ENCODE measurements at regions not wholly inside any gene's neighbourhood (a gene's known extent, or its start where the extent isn't known, plus 50 kb on each side); places are given as distances from the start of the nearest gene placed in this dataset.

DNA sequence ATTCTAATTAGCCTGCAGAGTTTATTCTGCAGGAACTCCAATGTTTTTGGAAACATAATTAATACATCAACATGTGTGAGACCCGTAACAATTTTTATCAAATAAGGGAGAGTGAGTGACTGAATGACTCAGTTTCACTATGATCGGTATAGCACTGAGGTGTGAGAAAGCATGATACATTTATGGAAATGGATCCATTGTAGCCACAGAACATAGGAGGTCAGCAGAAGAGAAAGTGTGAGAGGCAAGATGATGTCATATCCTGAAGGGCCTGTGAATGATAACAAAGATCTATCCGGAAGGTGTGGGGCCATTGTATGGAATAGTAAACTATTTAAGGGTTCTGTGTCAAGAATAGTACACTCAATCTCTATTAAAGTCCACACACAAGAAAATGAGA is 1406.1 kb upstream of the TENM4 start:
- in situ Hi-C loops (cut with HindIII; ENCODE audit: low pct_unique_long_range_greater_than_20kb, low sequenced_read_pairs): no loop called here
- TF ChIP-seq SIN3A (IDR thresholded peaks at IDR 0.05; ENCODE audit: borderline replicate concordance, insufficient read depth, low read depth, low read length) (no peak), TCF7L2 (IDR thresholded peaks at IDR 0.05; ENCODE audit: low read depth, low read length) (no peak), POLR2AphosphoS5 (IDR thresholded peaks at IDR 0.05; ENCODE audit: low read depth, low read length) (no peak)
- TF ChIP-seq, protein P1, sequence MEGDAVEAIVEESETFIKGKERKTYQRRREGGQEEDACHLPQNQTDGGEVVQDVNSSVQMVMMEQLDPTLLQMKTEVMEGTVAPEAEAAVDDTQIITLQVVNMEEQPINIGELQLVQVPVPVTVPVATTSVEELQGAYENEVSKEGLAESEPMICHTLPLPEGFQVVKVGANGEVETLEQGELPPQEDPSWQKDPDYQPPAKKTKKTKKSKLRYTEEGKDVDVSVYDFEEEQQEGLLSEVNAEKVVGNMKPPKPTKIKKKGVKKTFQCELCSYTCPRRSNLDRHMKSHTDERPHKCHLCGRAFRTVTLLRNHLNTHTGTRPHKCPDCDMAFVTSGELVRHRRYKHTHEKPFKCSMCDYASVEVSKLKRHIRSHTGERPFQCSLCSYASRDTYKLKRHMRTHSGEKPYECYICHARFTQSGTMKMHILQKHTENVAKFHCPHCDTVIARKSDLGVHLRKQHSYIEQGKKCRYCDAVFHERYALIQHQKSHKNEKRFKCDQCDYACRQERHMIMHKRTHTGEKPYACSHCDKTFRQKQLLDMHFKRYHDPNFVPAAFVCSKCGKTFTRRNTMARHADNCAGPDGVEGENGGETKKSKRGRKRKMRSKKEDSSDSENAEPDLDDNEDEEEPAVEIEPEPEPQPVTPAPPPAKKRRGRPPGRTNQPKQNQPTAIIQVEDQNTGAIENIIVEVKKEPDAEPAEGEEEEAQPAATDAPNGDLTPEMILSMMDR (IDR thresholded peaks at IDR 0.05): no peak
- TF ChIP-seq, protein P2, sequence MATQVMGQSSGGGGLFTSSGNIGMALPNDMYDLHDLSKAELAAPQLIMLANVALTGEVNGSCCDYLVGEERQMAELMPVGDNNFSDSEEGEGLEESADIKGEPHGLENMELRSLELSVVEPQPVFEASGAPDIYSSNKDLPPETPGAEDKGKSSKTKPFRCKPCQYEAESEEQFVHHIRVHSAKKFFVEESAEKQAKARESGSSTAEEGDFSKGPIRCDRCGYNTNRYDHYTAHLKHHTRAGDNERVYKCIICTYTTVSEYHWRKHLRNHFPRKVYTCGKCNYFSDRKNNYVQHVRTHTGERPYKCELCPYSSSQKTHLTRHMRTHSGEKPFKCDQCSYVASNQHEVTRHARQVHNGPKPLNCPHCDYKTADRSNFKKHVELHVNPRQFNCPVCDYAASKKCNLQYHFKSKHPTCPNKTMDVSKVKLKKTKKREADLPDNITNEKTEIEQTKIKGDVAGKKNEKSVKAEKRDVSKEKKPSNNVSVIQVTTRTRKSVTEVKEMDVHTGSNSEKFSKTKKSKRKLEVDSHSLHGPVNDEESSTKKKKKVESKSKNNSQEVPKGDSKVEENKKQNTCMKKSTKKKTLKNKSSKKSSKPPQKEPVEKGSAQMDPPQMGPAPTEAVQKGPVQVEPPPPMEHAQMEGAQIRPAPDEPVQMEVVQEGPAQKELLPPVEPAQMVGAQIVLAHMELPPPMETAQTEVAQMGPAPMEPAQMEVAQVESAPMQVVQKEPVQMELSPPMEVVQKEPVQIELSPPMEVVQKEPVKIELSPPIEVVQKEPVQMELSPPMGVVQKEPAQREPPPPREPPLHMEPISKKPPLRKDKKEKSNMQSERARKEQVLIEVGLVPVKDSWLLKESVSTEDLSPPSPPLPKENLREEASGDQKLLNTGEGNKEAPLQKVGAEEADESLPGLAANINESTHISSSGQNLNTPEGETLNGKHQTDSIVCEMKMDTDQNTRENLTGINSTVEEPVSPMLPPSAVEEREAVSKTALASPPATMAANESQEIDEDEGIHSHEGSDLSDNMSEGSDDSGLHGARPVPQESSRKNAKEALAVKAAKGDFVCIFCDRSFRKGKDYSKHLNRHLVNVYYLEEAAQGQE (IDR thresholded peaks at IDR 0.05; ENCODE audit: insufficient read depth in 1 of 2, low read depth in 2 of 2, low read length in 1 of 2): no peak
- no peaks in the 10 kb centered on the region for H3K27me3 ChIP-seq (ENCODE audit: control insufficient read depth, insufficient read depth, low read length)
- no peaks in the 10 kb centered on the region for H3K36me3 ChIP-seq (ENCODE audit: control insufficient read depth, insufficient read depth, low read length)
- CTCF ChIA-PET: no interaction called here
- H3K4me1 ChIP-seq (ENCODE audit: control insufficient read depth, insufficient read depth, low read length): no peaks in the 10 kb centered on the region
- DNase-seq (ENCODE audit: low read depth, low spot score) (no peak), ATAC-seq (no peak)
- H3K4me3 ChIP-seq (ENCODE audit: low read depth in 2 of 2, low read length in 2 of 2): no peak overlapping the region
- POLR2A ChIA-PET: no interaction called here
- no TSS peak for BruUV-seq (replicated peaks)
- H3K27ac ChIP-seq (ENCODE audit: low read length): no peak overlapping the region
- no peaks in the 10 kb centered on the region; the same call in 1 of the 2 replicates for H3K9me3 ChIP-seq (ENCODE audit: control insufficient read depth, insufficient read depth, low read depth, low read length)
- intact Hi-C loops (cut with micrococcal nuclease; ENCODE audit: unreplicated experiment): no loop called here

GRCh38 chr11:80846442-80846841 is 1405.6 kb upstream of the TENM4 start:
- ChIA-PET POLR2A (no interaction called here), CTCF (no interaction called here)
- no TSS peak for BruUV-seq (replicated peaks)
- no peak overlapping the region for H3K27ac ChIP-seq (ENCODE audit: low read length)
- ATAC-seq: no peak
- no peak overlapping the region for H3K4me3 ChIP-seq (ENCODE audit: low read depth in 2 of 2, low read length in 2 of 2)
- H3K36me3 ChIP-seq (ENCODE audit: control insufficient read depth, insufficient read depth, low read length): no peaks in the 10 kb centered on the region
- DNase-seq (ENCODE audit: low read depth, low spot score): no peak
- no peaks in the 10 kb centered on the region; the same call in 1 of the 2 replicates for H3K9me3 ChIP-seq (ENCODE audit: control insufficient read depth, insufficient read depth, low read depth, low read length)
- intact Hi-C loops (cut with micrococcal nuclease; ENCODE audit: unreplicated experiment): no loop called here
- TF ChIP-seq, protein P2 (IDR thresholded peaks at IDR 0.05; ENCODE audit: insufficient read depth in 1 of 2, low read depth in 2 of 2, low read length in 1 of 2): no peak
- in situ Hi-C loops (cut with HindIII; ENCODE audit: low pct_unique_long_range_greater_than_20kb, low sequenced_read_pairs): no loop called here
- no peaks in the 10 kb centered on the region for H3K27me3 ChIP-seq (ENCODE audit: control insufficient read depth, insufficient read depth, low read length)
- H3K4me1 ChIP-seq (ENCODE audit: control insufficient read depth, insufficient read depth, low read length): no peaks in the 10 kb centered on the region

Data from Panc1 (cell line).